GM23338 (cell line): ENCODE measurements at regions not wholly inside any gene's neighbourhood (a gene's known extent, or its start where the extent isn't known, plus 50 kb on each side); places are given as distances from the start of the nearest gene placed in this dataset.

ENCODE experiments used
- CREB1 ChIP-seq: fragments of 250-450 bp; sonication (Bioruptor Pico); IDR thresholded peaks from 2 replicates; pipeline ENCODE4 v1.5.0; 2020; ENCODE audit warnings: low read depth, mild to moderate bottlenecking, moderate library complexity
- CTCF ChIP-seq, 2 experiments: fragments of 200-600 bp in 1 of 2; sonication (generic) in 1 of 2; conservative IDR thresholded peaks; 2 replicates each; pipeline versions ENCODE4 v1.5.1 to v1.6.1; 2016 to 2017; ENCODE audit warnings: antibody characterized with exemption in 2 of 2, low read depth in 2 of 2, mild to moderate bottlenecking in 2 of 2, moderate library complexity in 1 of 2
- ETS1 ChIP-seq: IDR thresholded peaks from 2 replicates; pipeline ENCODE4 v1.6.1; 2016; ENCODE audit warnings: antibody characterized with exemption
- EZH2 ChIP-seq: fragments of 200-600 bp; sonication (generic); IDR thresholded peaks from one replicate; pipeline ENCODE4 v1.8.0; 2017; ENCODE audit warnings: antibody characterized with exemption, mild to moderate bottlenecking, low read depth; ENCODE audit not compliant: unreplicated experiment
- EZH2phosphoT487 ChIP-seq: fragments of 200-600 bp; sonication (generic); IDR thresholded peaks from one replicate; pipeline ENCODE4 v1.8.1; 2018; ENCODE audit warnings: antibody characterized with exemption; ENCODE audit not compliant: unreplicated experiment
- JUNB ChIP-seq: IDR thresholded peaks from one replicate; pipeline ENCODE4 v1.6.1; 2016; ENCODE audit warnings: antibody characterized with exemption; ENCODE audit not compliant: unreplicated experiment
- NANOG ChIP-seq: IDR thresholded peaks from 2 replicates; pipeline ENCODE4 v1.6.1; 2016; ENCODE audit warnings: antibody characterized with exemption, borderline replicate concordance
- POLR2AphosphoS5 ChIP-seq: IDR thresholded peaks from 2 replicates; pipeline ENCODE4 v1.6.1; 2016; ENCODE audit warnings: antibody characterized with exemption, low read depth
- REST ChIP-seq: IDR thresholded peaks from one replicate; pipeline ENCODE4 v1.6.1; 2018; ENCODE audit warnings: antibody characterized with exemption; ENCODE audit not compliant: unreplicated experiment
- ZNF114 ChIP-seq: fragments of 250-450 bp; sonication (Bioruptor Pico); IDR thresholded peaks from 2 replicates; pipeline ENCODE4 v1.5.0; 2020; ENCODE audit warnings: mild to moderate bottlenecking, moderate library complexity
- ZNF331 ChIP-seq: fragments of 250-450 bp; sonication (Bioruptor Pico); IDR thresholded peaks from 2 replicates; pipeline ENCODE4 v1.5.0; 2020; ENCODE audit warnings: low read depth, mild to moderate bottlenecking, moderate library complexity
- ZNF462 ChIP-seq: fragments of 250-450 bp; sonication (Bioruptor Pico); IDR thresholded peaks from 2 replicates; pipeline ENCODE4 v1.5.0; 2020; ENCODE audit warnings: mild to moderate bottlenecking, moderate library complexity

- TF ChIP-seq CTCF (conservative IDR thresholded peaks at IDR 0.05; ENCODE audit: low read depth in 2 of 2) (no peak), JUNB (no peak), EZH2phosphoT487 (no peak), ZNF114 (CRISPR knock-in tag) (no peak), REST (no peak), POLR2AphosphoS5 (no peak), EZH2 (no peak), CREB1 (CRISPR knock-in tag) (no peak), NANOG (no peak), ETS1 (no peak), ZNF462 (CRISPR knock-in tag) (no peak), ZNF331 (CRISPR knock-in tag) (no peak)
These were observed 244.4 kb upstream of the ADRA1B start for GRCh38 chr5:159671886-159672285.
